ENCODE measurements at regions not wholly inside any gene's neighbourhood (a gene's known extent, or its start where the extent isn't known, plus 50 kb on each side); places are given as distances from the start of the nearest gene placed in this dataset.

GRCh38 chr22:48923165-48923865 is 904.4 kb downstream of the BRD1 start:
- Histone ChIP-seq H3K79me2 (ENCODE audit: insufficient read depth, low read length) (no peaks in the 10 kb centered on the region), H3K9me3 (ENCODE audit: insufficient read depth, low read depth, low read length) (peaks cover 8% of the 10 kb centered on the region; the same call in 1 of the 2 replicates), H3K9me2 (replicated peaks; ENCODE audit: low read depth, low read length) (no peaks in the 10 kb centered on the region), H3K27me3 (ENCODE audit: insufficient read depth, low read length, poor library complexity, severe bottlenecking) (no peaks in the 10 kb centered on the region), H3K4me2 (ENCODE audit: low read depth, low read length, poor library complexity, severe bottlenecking) (no peak overlapping the region), H2AFZ (ENCODE audit: low read length) (no peak overlapping the region), H3K36me3 (ENCODE audit: insufficient read depth, low read length) (no peaks in the 10 kb centered on the region), H4K20me1 (ENCODE audit: insufficient read depth, low read length, poor library complexity, severe bottlenecking) (no peaks in the 10 kb centered on the region), H3F3A (ENCODE audit: low read depth) (no peaks in the 10 kb centered on the region), H3K4me3 (ENCODE audit: low read length, poor library complexity, severe bottlenecking) (no peak overlapping the region), H3K4me1 (ENCODE audit: insufficient read depth, low read length, poor library complexity, severe bottlenecking) (no peaks in the 10 kb centered on the region), H3K9ac (ENCODE audit: low read depth, low read length, poor library complexity, severe bottlenecking) (no peak overlapping the region)
- TF ChIP-seq, protein P1, sequence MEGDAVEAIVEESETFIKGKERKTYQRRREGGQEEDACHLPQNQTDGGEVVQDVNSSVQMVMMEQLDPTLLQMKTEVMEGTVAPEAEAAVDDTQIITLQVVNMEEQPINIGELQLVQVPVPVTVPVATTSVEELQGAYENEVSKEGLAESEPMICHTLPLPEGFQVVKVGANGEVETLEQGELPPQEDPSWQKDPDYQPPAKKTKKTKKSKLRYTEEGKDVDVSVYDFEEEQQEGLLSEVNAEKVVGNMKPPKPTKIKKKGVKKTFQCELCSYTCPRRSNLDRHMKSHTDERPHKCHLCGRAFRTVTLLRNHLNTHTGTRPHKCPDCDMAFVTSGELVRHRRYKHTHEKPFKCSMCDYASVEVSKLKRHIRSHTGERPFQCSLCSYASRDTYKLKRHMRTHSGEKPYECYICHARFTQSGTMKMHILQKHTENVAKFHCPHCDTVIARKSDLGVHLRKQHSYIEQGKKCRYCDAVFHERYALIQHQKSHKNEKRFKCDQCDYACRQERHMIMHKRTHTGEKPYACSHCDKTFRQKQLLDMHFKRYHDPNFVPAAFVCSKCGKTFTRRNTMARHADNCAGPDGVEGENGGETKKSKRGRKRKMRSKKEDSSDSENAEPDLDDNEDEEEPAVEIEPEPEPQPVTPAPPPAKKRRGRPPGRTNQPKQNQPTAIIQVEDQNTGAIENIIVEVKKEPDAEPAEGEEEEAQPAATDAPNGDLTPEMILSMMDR (conservative IDR thresholded peaks at IDR 0.05; ENCODE audit: low read length): no peak
- TF ChIP-seq EZH2phosphoT487 (IDR thresholded peaks at IDR 0.05; ENCODE audit: borderline replicate concordance): no peak

GRCh38 chr22:48921411-48921903 is 906.2 kb downstream of the BRD1 start:
- Histone ChIP-seq H3K9ac (ENCODE audit: low read depth, low read length, poor library complexity, severe bottlenecking) (no peak overlapping the region), H3K79me2 (ENCODE audit: insufficient read depth, low read length) (no peaks in the 10 kb centered on the region), H2AFZ (ENCODE audit: low read length) (no peak overlapping the region), H3K9me3 (ENCODE audit: insufficient read depth, low read depth, low read length) (peaks cover 19% of the 10 kb centered on the region; the same call in 1 of the 2 replicates), H3K4me1 (ENCODE audit: insufficient read depth, low read length, poor library complexity, severe bottlenecking) (no peaks in the 10 kb centered on the region), H3K9me2 (replicated peaks; ENCODE audit: low read depth, low read length) (no peaks in the 10 kb centered on the region), H4K20me1 (ENCODE audit: insufficient read depth, low read length, poor library complexity, severe bottlenecking) (no peaks in the 10 kb centered on the region), H3F3A (ENCODE audit: low read depth) (no peaks in the 10 kb centered on the region), H3K4me3 (ENCODE audit: low read length, poor library complexity, severe bottlenecking) (no peak overlapping the region), H3K27me3 (ENCODE audit: insufficient read depth, low read length, poor library complexity, severe bottlenecking) (no peaks in the 10 kb centered on the region), H3K4me2 (ENCODE audit: low read depth, low read length, poor library complexity, severe bottlenecking) (no peak overlapping the region), H3K36me3 (ENCODE audit: insufficient read depth, low read length) (no peaks in the 10 kb centered on the region)
- no peak for TF ChIP-seq EZH2phosphoT487 (IDR thresholded peaks at IDR 0.05; ENCODE audit: borderline replicate concordance)
- TF ChIP-seq, protein P1 (conservative IDR thresholded peaks at IDR 0.05; ENCODE audit: low read length): no peak

DNA sequence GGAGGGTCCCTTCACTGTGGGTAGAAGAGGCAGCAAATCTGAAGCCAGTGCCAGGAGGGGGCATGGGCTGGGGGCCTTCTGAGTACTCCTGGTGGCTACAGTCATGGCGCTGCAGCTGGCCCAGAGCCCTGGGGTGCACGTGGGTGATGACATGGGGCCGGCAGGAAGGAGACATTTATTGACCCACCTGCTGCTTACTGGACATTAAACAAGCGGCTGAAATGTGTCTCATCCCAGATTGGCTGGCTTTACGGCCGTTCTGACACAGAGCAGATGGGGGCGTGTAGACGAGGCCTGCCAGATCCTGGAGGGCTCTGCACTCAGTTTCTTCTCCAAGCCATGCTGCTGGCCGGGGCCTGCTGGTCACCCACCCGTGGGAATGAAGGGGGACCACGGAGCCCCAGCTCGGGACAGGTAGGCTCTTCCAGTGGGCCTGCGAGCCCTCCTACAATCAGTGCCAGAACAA is 906.9 kb downstream of the BRD1 start:
- no peaks in the 10 kb centered on the region for H3K27me3 ChIP-seq (ENCODE audit: insufficient read depth, low read length, poor library complexity, severe bottlenecking)
- no peak for TF ChIP-seq EZH2phosphoT487 (IDR thresholded peaks at IDR 0.05; ENCODE audit: borderline replicate concordance)
- TF ChIP-seq, protein P1 (conservative IDR thresholded peaks at IDR 0.05; ENCODE audit: low read length): no peak
- no peaks in the 10 kb centered on the region for H3K36me3 ChIP-seq (ENCODE audit: insufficient read depth, low read length)
- H3K4me2 ChIP-seq (ENCODE audit: low read depth, low read length, poor library complexity, severe bottlenecking): no peak overlapping the region
- no peaks in the 10 kb centered on the region for H4K20me1 ChIP-seq (ENCODE audit: insufficient read depth, low read length, poor library complexity, severe bottlenecking)
- no peaks in the 10 kb centered on the region for H3F3A ChIP-seq (ENCODE audit: low read depth)
- H2AFZ ChIP-seq (ENCODE audit: low read length): no peak overlapping the region
- no peaks in the 10 kb centered on the region for H3K9me2 ChIP-seq (replicated peaks; ENCODE audit: low read depth, low read length)
- no peaks in the 10 kb centered on the region for H3K79me2 ChIP-seq (ENCODE audit: insufficient read depth, low read length)
- peaks cover 19% of the 10 kb centered on the region; the same call in 1 of the 2 replicates for H3K9me3 ChIP-seq (ENCODE audit: insufficient read depth, low read depth, low read length)
- no peak overlapping the region for H3K9ac ChIP-seq (ENCODE audit: low read depth, low read length, poor library complexity, severe bottlenecking)
- no peak overlapping the region for H3K4me3 ChIP-seq (ENCODE audit: low read length, poor library complexity, severe bottlenecking)
- H3K4me1 ChIP-seq (ENCODE audit: insufficient read depth, low read length, poor library complexity, severe bottlenecking): no peaks in the 10 kb centered on the region
